Globus pallidus (tissue), 1 donor: ENCODE measurements at regions not wholly inside any gene's neighbourhood (a gene's known extent, or its start where the extent isn't known, plus 50 kb on each side); places are given as distances from the start of the nearest gene placed in this dataset.

Source experiments
- DNase-seq: peaks from one replicate; pipeline ENCODE4 v3.0.0-alpha.2; 2015; ENCODE audit warnings: low spot score

- DNase-seq: no peak
Observed at GRCh38 chr1:224505454-224506093, 71.0 kb upstream of the WDR26 start.

- DNase-seq: no peak
Observed at GRCh38 chr1:224506141-224506814, 71.7 kb upstream of the WDR26 start.

GRCh38 chr1:224507771-224508523, 73.3 kb upstream of the WDR26 start:
- no peak for DNase-seq

DNA sequence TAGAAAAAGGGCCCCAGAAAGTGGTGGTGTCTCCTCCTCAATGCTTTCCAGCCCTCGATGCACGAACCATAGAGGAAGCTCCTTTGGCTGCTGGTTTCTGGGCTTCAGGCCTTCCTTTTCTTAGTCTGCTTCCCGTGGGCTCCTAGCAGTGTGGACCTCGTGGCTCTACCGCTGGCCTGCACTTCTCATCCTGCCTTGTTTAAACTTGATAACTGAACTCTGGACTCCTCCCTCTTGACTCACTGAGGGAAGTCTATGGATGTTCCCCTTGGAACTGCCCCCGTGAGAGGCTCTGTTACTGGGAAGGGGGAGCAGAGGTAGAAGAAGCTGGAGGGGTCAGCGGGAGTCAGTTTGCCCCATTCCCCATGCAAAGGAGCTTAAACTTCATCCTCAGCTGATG, 75.3 kb upstream of the WDR26 start:
- no peak for DNase-seq

- DNase-seq: no peak
Observed at GRCh38 chr1:224510880-224511645, 76.5 kb upstream of the WDR26 start.

DNA sequence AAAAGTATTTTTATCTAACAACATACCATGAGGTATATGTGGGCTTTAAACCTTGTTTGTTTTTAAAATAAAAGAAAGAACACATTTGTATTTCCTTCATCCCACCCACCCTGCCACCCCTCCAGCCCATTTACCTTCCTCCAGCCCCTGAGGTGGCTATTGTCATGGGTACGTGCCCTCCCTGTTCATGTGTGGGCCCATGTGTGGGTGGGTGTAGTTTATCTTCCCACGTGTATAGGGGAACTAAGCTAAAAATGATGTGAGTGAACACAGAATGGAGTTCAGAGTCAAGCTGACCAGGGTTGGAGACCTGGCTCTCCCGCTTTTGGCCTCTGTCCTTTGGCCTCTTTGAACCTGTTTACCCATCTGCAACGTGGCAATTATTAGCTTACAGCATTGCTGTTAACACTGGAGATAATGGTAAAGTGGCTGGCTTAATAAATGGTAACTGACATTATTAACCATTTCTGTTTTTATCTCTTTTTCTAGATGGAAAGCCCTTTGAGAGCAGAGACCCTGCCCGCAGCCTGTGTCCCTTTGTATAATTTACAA, 78.1 kb upstream of the WDR26 start:
- no peak for DNase-seq

DNA sequence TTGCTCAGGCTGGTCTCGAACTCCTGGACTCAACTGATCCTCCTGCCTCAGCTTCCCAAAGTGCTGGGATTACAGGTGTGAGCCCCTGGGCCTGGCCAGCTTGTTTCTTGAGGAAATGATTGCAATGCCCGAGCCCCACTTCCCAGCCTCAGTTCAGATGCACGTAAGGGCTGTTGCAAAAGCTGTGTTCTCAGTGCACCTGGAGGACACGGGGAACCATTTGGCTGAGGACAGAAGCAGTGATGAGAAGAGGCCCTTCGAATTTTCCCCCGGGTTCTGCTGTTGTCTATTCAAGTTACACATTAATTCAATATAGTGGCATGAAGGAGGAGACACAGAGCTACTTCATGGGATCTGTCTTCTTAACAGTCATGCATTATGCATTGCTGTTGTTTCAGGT, 78.8 kb upstream of the WDR26 start:
- DNase-seq: no peak

DNA sequence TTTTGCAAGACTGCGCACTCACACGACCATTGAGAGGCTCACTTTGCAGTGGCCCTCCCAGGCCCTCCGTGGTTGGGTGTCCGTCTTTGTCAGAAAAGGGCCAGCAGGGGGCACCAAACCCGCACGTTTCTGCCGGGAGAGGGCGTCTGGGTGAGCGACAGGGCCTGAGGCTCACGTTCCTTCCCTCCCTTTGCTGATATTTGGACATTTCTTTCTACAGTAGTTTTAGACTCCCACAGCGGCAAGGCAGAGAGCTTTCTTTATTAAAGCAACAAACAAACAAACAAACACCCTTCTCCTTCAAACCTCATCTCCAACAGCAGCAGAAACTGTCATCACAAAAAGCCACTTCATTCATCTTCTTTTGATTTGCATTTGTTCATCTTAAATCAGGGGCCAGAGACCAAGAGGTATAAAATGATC, 79.2 kb upstream of the WDR26 start:
- DNase-seq: peak; percentile 63

- DNase-seq: no peak
Observed at GRCh38 chr1:224517171-224517570, 82.6 kb upstream of the WDR26 start.

DNA sequence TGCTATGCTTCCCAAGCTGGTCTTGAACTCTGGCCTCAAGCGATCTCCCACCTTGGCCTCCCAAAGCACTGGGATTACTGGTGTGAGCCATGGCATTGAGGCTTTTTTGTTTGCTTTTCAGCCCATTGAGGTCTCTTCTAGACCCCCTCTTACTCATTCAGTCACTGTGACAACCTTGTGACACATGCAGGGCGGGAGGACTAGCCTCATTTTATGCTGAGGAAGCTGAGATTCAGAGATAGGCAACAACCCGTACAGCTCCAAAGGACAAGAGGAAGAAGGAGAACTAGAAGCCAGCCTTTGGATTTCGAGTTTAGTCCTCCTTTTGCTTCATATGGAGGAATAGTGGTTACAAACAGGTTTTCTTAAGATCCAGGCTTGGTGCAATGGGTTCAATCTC, 83.9 kb upstream of the WDR26 start:
- DNase-seq: no peak

DNA sequence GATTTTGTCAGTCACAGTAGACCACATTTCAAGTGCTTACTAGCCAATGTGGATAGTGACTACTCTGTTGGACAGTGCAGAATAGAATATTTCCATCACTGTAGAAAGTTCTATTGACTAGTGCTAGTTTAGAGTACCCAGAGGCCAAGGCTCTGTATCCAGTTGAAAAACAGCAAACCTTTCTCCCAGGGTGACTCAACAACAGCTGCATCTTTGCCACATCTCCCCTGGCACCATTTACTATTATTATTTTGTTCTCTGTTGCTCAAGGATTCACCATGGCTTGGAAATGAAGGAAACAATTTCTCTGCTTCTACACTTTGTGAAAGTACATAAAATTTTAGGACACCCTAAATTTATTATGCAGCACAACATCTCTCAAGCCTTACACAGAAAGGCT, 85.3 kb upstream of the WDR26 start:
- no peak for DNase-seq

DNA sequence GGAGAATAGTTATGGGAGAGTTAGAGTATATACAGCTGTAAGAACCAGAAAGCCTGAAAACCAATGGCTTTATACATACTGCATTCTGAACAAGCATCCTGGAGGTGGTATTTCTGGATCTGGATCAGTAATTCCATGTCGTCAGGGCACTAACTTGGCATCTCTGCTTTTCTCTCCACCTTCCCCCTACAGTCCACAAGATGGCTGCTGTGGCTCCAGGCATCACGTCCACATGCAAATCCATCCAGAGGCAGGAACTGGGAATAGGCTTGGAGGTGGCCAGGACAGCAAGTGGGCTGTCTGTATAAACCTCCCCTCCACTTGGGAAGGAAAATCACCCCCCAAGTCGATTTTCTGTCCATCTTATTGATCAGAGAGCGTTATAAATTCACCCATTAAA, 86.2 kb upstream of the WDR26 start:
- DNase-seq: no peak

- DNase-seq: no peak
Observed at GRCh38 chr1:224521904-224522734, 87.5 kb upstream of the WDR26 start.

DNA sequence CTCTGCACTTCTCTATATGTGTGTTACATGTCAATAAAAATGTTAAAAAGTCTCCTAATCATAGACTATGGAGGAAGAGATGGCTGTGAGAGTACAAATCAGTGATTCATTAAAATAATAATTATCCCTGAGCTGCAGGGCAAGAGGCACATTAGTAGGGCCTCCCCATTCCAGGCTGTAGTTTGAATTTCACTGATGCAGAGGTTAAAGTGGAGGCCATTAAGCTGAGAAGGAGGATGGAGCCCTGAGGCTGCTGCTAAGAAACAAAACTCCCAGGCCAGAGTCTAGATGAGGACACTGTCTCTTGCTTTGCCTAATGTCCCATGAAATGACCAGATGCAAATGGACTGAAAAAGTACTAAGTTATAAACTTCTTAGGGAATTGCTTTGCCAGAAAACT, 89.1 kb upstream of the WDR26 start:
- DNase-seq: no peak

GRCh38 chr1:224524679-224525078, 90.1 kb upstream of the WDR26 start:
- no peak for DNase-seq

DNA sequence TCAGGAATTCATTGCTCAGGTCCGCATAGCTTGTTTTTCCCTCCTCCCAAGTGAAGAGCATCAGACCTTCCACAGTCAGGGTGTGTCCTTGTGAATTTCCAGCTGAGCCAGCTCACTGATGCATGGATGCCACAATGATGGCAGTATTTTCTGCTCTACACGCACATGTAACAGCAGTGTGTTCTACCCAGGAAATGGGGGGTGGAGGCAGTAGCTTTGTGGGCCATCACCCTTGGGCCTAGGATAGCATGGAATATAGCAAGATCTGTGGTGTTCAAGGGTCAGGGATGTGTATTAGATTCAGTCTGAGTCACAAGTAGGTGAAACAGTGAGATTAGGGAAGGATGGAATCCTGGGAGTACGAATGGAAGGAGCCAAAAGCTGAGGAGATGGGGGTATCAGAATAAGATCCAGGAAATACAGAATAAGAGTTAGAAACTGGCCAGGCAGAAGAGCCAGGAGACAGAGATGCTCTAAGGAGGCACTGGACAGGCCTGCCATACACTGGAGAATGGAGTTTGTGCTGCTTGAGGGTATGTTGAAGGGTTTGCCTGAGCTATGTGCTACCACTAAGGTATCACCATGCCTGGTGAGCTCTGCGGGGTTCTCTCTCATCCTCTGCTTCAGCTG, 90.6 kb upstream of the CNIH3 start:
- no peak for DNase-seq

DNA sequence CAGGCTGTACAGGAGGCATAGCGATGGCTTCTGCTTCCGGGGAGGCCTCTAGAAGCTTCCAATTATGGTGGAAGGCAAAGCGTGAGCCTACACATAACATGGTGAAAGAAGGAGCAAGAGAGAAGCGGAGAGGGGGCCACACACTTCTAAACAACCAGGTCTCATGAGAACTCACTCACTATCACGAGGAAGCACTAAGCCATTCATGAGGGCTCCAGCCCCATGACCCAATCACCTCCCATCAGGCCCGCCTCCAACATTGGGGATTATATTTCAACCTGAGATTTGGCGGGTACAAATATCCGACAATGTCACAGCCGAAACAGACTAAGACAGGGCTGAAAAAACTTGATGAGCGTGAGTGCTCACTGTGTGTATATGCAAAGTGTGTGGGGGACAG, 89.3 kb upstream of the CNIH3 start:
- DNase-seq: no peak

DNA sequence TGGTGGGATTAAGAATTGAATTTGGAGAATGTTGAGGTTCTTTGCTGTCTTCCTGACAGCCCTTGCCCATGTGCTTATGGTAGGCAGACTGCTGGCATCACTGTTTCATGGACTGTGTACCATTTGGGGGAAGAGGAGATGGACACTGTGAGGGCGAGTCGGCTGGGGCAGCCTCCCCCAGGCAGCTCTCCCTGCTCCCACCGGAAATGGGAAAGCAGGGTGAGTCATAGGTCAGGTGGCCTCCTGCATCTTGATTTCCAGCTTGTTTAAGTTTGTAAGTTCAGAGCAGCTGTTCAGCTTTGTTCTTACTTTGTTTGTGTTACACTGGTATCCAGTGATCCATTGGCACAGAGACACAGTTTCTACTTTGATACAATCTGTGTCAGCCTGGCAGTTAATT, 87.2 kb upstream of the CNIH3 start:
- DNase-seq: no peak

GRCh38 chr1:224529844-224530243, 86.3 kb upstream of the CNIH3 start:
- DNase-seq: no peak

- no peak for DNase-seq
Observed at GRCh38 chr1:224533517-224533916, 82.6 kb upstream of the CNIH3 start.

- no peak for DNase-seq
Observed at GRCh38 chr1:224534731-224535130, 81.4 kb upstream of the CNIH3 start.
